ENCODE measurements at regions not wholly inside any gene's neighbourhood (a gene's known extent, or its start where the extent isn't known, plus 50 kb on each side); places are given as distances from the start of the nearest gene placed in this dataset.

DNA sequence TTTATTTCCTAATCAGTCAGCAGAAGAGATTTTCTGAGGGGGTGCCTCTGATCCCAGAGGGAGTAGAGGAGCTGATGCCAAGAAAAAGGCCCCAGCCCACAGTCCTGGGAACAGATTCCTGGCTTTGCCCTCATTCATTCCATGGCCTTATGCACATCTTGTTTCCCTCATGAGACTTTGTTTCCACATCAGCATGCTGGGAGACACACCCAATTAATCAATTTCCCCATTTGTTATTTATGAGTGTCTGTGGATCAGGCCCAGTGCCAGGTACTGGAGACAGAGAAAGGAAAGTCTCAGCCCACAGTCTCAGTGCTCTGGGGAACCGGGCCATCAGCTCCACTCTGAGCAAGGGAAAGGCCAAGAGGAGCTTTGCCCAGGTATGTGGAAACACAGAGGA lies 496.2 kb upstream of the ZMIZ1 start:
- Histone ChIP-seq H3K4me3 (no peak overlapping the region), H3K9me3 (no peaks in the 10 kb centered on the region), H3K27me3 (replicated peaks; ENCODE audit: insufficient read depth) (no peaks in the 10 kb centered on the region), H3K27ac (no peak overlapping the region), H3K4me1 (ENCODE audit: control insufficient read depth in 1 of 2, low read depth in 2 of 2) (no peaks in the 10 kb centered on the region), H3K36me3 (no peaks in the 10 kb centered on the region)
- no peak for DNase-seq (ENCODE audit: low spot score)
- no peak for TF ChIP-seq CTCF (IDR thresholded peaks at IDR 0.05)
- no peak for ATAC-seq (ENCODE audit: insufficient number of reproducible peaks, low FRiP score, low read depth)

DNA sequence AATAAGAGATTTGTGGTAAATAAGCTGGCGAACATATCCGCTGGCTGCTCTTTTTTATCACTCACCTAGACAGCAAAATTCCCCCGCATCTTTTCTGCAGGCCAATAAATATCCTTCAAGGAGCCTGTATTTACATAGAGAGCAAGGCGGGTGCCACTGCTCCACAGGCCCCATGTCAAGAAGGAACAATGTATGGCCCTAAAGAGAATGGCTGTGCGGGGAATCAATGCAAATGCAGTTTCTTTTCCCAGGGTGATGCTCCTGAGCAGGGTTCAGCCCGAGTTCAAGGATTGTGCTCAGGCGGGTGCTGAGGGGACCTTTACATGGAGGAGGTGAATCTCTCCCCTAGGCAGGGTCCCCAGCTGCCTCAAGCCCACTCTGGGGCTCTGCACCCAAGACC lies 494.2 kb upstream of the ZMIZ1 start:
- Histone ChIP-seq H3K27ac (no peak overlapping the region), H3K36me3 (no peaks in the 10 kb centered on the region), H3K4me3 (no peak overlapping the region), H3K4me1 (ENCODE audit: control insufficient read depth in 1 of 2, low read depth in 2 of 2) (peaks cover 4 to 12% of the 10 kb centered on the region in 2 donors), H3K27me3 (replicated peaks; ENCODE audit: insufficient read depth) (no peaks in the 10 kb centered on the region), H3K9me3 (no peaks in the 10 kb centered on the region)
- ATAC-seq (ENCODE audit: insufficient number of reproducible peaks, low FRiP score, low read depth) (no peak), DNase-seq (ENCODE audit: low spot score) (no peak)
- TF ChIP-seq CTCF (IDR thresholded peaks at IDR 0.05): no peak

GRCh38 chr10:78575400-78575799 lies 493.4 kb upstream of the ZMIZ1 start:
- Histone ChIP-seq H3K27me3 (replicated peaks; ENCODE audit: insufficient read depth) (no peaks in the 10 kb centered on the region), H3K27ac (no peak overlapping the region), H3K4me1 (ENCODE audit: control insufficient read depth in 1 of 2, low read depth in 2 of 2) (peaks cover 4 to 17% of the 10 kb centered on the region in 2 donors), H3K36me3 (no peaks in the 10 kb centered on the region), H3K9me3 (no peaks in the 10 kb centered on the region), H3K4me3 (no peak overlapping the region)
- ATAC-seq (ENCODE audit: insufficient number of reproducible peaks, low FRiP score, low read depth): no peak
- TF ChIP-seq CTCF (IDR thresholded peaks at IDR 0.05): no peak
- no peak for DNase-seq (ENCODE audit: low spot score)

GRCh38 chr10:78576276-78576675 lies 492.5 kb upstream of the ZMIZ1 start:
- no peak for TF ChIP-seq CTCF (IDR thresholded peaks at IDR 0.05)
- Histone ChIP-seq H3K27me3 (replicated peaks; ENCODE audit: insufficient read depth) (no peaks in the 10 kb centered on the region), H3K4me1 (ENCODE audit: control insufficient read depth in 1 of 2, low read depth in 2 of 2) (peaks cover 4 to 17% of the 10 kb centered on the region in 2 donors), H3K9me3 (no peaks in the 10 kb centered on the region), H3K4me3 (no peak overlapping the region), H3K27ac (no peak overlapping the region), H3K36me3 (no peaks in the 10 kb centered on the region)
- DNase-seq (ENCODE audit: low spot score): no peak
- ATAC-seq (ENCODE audit: insufficient number of reproducible peaks, low FRiP score, low read depth): no peak

DNA sequence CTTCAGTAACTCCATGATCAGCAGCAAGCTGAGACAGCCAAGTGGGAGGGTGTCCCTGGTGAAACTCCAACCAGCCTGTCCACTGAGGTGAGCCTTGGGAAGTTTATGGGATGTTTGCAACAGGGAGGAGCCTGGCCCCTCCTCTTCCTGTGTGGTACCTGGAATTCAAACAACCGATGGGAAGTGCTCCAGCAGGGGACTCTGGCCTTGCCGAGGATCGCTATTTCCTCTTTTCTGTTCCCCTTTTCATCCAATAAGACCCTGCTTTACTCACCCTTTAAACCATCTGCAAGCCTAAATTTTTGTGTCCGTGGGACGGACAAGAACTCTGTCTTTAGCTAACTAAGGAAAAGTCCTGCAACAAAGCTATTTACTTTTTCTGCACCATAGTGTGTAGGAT lies 491.1 kb upstream of the ZMIZ1 start:
- Histone ChIP-seq H3K27ac (no peak overlapping the region), H3K4me3 (no peak overlapping the region), H3K36me3 (no peaks in the 10 kb centered on the region), H3K9me3 (no peaks in the 10 kb centered on the region), H3K27me3 (replicated peaks; ENCODE audit: insufficient read depth) (no peaks in the 10 kb centered on the region), H3K4me1 (ENCODE audit: control insufficient read depth in 1 of 2, low read depth in 2 of 2) (peaks cover 4 to 17% of the 10 kb centered on the region in 2 donors)
- no peak for DNase-seq (ENCODE audit: low spot score)
- TF ChIP-seq CTCF (IDR thresholded peaks at IDR 0.05): no peak
- no peak for ATAC-seq (ENCODE audit: insufficient number of reproducible peaks, low FRiP score, low read depth)

Measured in thoracic aorta (tissue), 2 donors.